Sigmoid colon (tissue), 6 donors: ENCODE measurements at regions not wholly inside any gene's neighbourhood (a gene's known extent, or its start where the extent isn't known, plus 50 kb on each side); places are given as distances from the start of the nearest gene placed in this dataset.

Source experiments
- DNase-seq: peaks from one replicate; pipeline ENCODE4 v3.0.0-alpha.2; 2019
- H3K27ac ChIP-seq, 4 donors: fragments of 200-600 bp; sonication (generic); one replicate each; pipeline ENCODE4 v1.5.1; 2016 to 2019; ENCODE audit warnings: mild to moderate bottlenecking in 1 of 4
- H3K27me3 ChIP-seq, 3 donors: fragments of 200-600 bp; sonication (generic); one replicate each; pipeline ENCODE4 v1.5.1; 2019; ENCODE audit warnings: mild to moderate bottlenecking in 1 of 3
- H3K36me3 ChIP-seq, 4 donors: fragments of 200-600 bp; sonication (generic); one replicate each; pipeline ENCODE4 v1.5.1; 2016 to 2019
- H3K4me1 ChIP-seq, 4 donors: fragments of 200-600 bp; sonication (generic); one replicate each; pipeline ENCODE4 v1.5.1; 2017 to 2019
- H3K4me3 ChIP-seq, 4 donors: fragments of 200-600 bp; sonication (generic); one replicate each; pipeline ENCODE4 v1.5.1; 2017 to 2019; ENCODE audit warnings: mild to moderate bottlenecking in 2 of 4, moderate library complexity in 1 of 4
- H3K9me3 ChIP-seq, 4 donors: fragments of 200-600 bp in 3 of 4; sonication (generic) in 3 of 4; one replicate each; pipeline versions ENCODE4 v1.5.1 to v1.6.1; 2013 to 2019
- EP300 ChIP-seq, 4 donors: sonication (generic); formaldehyde crosslinking; IDR thresholded peaks; one replicate each; pipeline ENCODE4 v1.6.1; 2017; ENCODE audit warnings: antibody characterized with exemption in 4 of 4
- POLR2A ChIP-seq, 2 donors: fragments of 450-650 bp; IDR thresholded peaks; one replicate each; pipeline ENCODE4 v1.6.1; 2016; ENCODE audit warnings: antibody characterized with exemption in 2 of 2, mild to moderate bottlenecking in 2 of 2, moderate library complexity in 2 of 2
- POLR2AphosphoS5 ChIP-seq, 4 donors: sonication (generic); formaldehyde crosslinking; IDR thresholded peaks; one replicate each; pipeline ENCODE4 v1.6.1; 2017; ENCODE audit warnings: antibody characterized with exemption in 4 of 4
- WGBS, 2 donors: extraction: QIAGEN DNeasy Blood & Tissue Kit; methylation state at CpG; one replicate each; pipeline ENCODE4 v1.1.7; 2013; 5-methylcytosine and 5-hydroxymethylcytosine counted together
- intact Hi-C: fragments of 100-400 bp; cut with DNase I; formaldehyde crosslinking; loops from one replicate; pipeline ENCODE4 v1.15.1; 2023
- TF ChIP-seq, protein P1 (sequence below), 4 experiments: fragments of 450-650 bp in 3 of 4; fragments of 200-600 bp in 1 of 4; IDR thresholded peaks; one replicate each; pipeline ENCODE4 v1.5.1; 2016 to 2019; ENCODE audit warnings: antibody characterized with exemption in 4 of 4, mild to moderate bottlenecking in 3 of 4, moderate library complexity in 2 of 4
- donor health status: healthy with polysubstance abuse.
- donor health status: healthy.

DNA sequence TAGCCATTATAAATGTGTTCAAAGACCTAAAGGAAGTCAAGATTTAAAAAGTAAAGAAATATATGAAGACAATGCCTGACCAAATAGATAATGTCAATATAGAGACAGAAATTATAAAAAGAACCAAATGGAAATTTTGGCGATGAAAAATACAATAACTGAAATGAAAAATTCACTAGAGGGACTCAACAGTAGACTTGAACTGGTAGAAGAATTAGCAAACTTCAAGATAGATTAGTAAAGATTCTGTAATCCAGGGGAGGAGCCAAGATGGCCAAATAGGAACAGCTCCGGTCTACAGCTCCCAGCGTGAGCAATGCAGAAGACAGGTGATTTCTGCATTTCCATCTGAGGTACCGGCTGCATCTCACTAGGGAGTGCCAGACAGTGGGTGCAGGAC lies 433.2 kb downstream of the HINT1 start:
- TF ChIP-seq POLR2AphosphoS5 (IDR thresholded peaks at IDR 0.05) (no peak), POLR2A (IDR thresholded peaks at IDR 0.05) (no peak), EP300 (IDR thresholded peaks at IDR 0.05) (no peak)
- TF ChIP-seq, protein P1, sequence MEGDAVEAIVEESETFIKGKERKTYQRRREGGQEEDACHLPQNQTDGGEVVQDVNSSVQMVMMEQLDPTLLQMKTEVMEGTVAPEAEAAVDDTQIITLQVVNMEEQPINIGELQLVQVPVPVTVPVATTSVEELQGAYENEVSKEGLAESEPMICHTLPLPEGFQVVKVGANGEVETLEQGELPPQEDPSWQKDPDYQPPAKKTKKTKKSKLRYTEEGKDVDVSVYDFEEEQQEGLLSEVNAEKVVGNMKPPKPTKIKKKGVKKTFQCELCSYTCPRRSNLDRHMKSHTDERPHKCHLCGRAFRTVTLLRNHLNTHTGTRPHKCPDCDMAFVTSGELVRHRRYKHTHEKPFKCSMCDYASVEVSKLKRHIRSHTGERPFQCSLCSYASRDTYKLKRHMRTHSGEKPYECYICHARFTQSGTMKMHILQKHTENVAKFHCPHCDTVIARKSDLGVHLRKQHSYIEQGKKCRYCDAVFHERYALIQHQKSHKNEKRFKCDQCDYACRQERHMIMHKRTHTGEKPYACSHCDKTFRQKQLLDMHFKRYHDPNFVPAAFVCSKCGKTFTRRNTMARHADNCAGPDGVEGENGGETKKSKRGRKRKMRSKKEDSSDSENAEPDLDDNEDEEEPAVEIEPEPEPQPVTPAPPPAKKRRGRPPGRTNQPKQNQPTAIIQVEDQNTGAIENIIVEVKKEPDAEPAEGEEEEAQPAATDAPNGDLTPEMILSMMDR (IDR thresholded peaks at IDR 0.05): no peak
- Histone ChIP-seq H3K27me3 (no peaks in the 10 kb centered on the region), H3K27ac (no peak overlapping the region), H3K4me1 (no peaks in the 10 kb centered on the region), H3K36me3 (no peaks in the 10 kb centered on the region), H3K4me3 (no peak overlapping the region), H3K9me3 (peaks cover 0 to 5% (median 1%) of the 10 kb centered on the region in 4 donors)
- DNase-seq: no peak
- WGBS, 2 donors: 96% methylated on average over 4 of the region's 4 CpGs
- intact Hi-C loops: no loop called here

DNA sequence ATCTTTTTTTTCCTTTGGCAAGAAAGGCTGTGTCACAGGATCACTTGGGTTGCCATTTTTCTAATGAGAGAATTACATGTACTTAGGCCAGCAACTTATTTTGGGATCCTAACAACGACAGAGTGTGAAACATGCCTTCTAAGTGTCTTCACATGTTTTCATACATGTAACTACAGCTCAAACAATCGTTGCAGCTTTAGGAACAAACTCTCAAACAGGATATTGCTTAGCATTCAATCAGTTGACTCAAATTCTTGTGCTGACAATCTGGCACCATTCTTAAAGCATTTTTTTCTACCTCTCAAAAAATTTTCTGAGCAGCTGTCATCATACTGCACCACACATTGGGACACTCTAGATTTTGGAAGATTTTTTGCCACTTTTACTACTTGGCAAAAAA lies 435.5 kb downstream of the HINT1 start:
- Histone ChIP-seq H3K4me3 (no peak overlapping the region), H3K27ac (no peak overlapping the region), H3K27me3 (no peaks in the 10 kb centered on the region), H3K36me3 (no peaks in the 10 kb centered on the region), H3K9me3 (peaks cover 0 to 5% (median 1%) of the 10 kb centered on the region in 4 donors), H3K4me1 (no peaks in the 10 kb centered on the region)
- 55 to 57% methylated on average over 2 of the region's 2 CpGs for WGBS, 2 donors
- DNase-seq: no peak
- intact Hi-C loops: no loop called here
- TF ChIP-seq POLR2AphosphoS5 (IDR thresholded peaks at IDR 0.05) (no peak), EP300 (IDR thresholded peaks at IDR 0.05) (no peak), POLR2A (IDR thresholded peaks at IDR 0.05) (no peak)
- TF ChIP-seq, protein P1 (IDR thresholded peaks at IDR 0.05): no peak

DNA sequence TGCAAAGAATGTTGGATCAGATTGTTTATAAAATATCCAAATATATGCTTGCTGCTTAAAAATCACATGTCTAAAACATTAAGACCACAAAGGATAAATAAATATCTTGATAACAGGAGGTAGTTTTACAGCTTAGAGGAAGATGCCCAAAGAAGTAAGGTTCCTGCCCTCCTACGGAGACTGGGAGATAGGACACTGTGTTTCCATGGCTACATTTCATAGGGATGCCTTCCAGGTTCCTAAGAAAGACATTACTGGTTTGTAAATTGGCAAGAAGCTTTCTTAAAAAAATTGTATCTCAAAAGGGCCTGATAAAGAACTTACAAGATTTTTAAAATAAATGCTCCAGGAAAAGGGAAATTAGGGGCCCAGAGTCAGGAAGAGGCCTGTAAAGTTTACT lies 437.2 kb downstream of the HINT1 start:
- peaks cover 0 to 5% (median 1%) of the 10 kb centered on the region in 4 donors for H3K9me3 ChIP-seq
- 80 to 89% methylated on average over 1 of the region's 1 CpG for WGBS, 2 donors
- no peak overlapping the region for H3K27ac ChIP-seq
- no peak overlapping the region for H3K4me3 ChIP-seq
- no peaks in the 10 kb centered on the region for H3K4me1 ChIP-seq
- no peak for TF ChIP-seq EP300 (IDR thresholded peaks at IDR 0.05)
- TF ChIP-seq, protein P1 (IDR thresholded peaks at IDR 0.05): no peak
- intact Hi-C loops: no loop called here
- DNase-seq: no peak
- H3K27me3 ChIP-seq: no peaks in the 10 kb centered on the region
- H3K36me3 ChIP-seq: no peaks in the 10 kb centered on the region

DNA sequence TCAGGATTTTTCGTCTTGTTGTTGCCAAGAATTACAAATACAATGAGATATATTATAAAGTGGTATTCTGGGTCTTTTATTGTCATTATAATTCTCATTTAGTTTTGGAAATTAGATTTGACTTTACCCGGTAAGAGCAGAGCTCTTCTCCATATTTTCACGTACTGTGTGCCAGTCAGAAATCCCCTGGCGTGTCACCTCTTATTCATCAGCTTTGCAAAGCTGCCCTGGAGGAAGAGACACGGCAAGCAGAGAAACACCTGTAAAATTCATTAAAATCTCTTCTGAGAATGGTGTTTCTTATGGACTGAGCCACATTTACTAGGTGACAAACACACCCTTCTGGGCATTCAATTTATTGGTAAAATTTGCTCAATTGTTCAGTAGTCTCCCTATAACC lies 440.4 kb downstream of the HINT1 start:
- DNase-seq: no peak
- WGBS, 2 donors: 88 to 89% methylated on average over 5 of the region's 5 CpGs
- TF ChIP-seq POLR2A (IDR thresholded peaks at IDR 0.05): no peak
- no peak for TF ChIP-seq POLR2AphosphoS5 (IDR thresholded peaks at IDR 0.05)
- TF ChIP-seq EP300 (IDR thresholded peaks at IDR 0.05): no peak
- TF ChIP-seq, protein P1 (IDR thresholded peaks at IDR 0.05): no peak
- Histone ChIP-seq H3K4me3 (no peak overlapping the region), H3K27me3 (no peaks in the 10 kb centered on the region), H3K4me1 (no peaks in the 10 kb centered on the region), H3K36me3 (no peaks in the 10 kb centered on the region), H3K27ac (no peak overlapping the region), H3K9me3 (no peaks in the 10 kb centered on the region)
- intact Hi-C loops: no loop called here

DNA sequence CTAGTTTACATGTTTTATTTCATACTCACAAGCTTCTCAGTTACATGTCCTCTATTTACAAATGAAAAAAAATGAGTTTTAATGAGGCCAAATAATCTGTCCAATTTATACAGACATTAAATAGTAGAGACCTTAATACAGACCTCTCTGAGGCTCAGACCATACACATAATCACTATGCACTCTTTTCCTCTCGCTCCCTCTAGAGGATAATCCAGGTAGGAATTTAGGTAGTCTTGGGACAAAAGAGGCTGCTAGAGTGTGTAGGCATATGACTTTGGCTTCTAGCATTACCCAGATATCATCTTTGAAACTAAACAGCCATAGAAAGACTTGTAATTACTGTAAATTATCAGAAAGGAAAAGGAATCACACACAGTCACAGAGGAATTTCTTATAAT lies 444.7 kb downstream of the HINT1 start:
- no peaks in the 10 kb centered on the region for H3K9me3 ChIP-seq
- intact Hi-C loops: no loop called here
- 6 to 26% methylated on average over 1 of the region's 1 CpG for WGBS, 2 donors
- no peak for TF ChIP-seq POLR2A (IDR thresholded peaks at IDR 0.05)
- TF ChIP-seq POLR2AphosphoS5 (IDR thresholded peaks at IDR 0.05): no peak
- TF ChIP-seq, protein P1 (IDR thresholded peaks at IDR 0.05): peak in 1 of 4 experiments; percentile 13
- no peak for TF ChIP-seq EP300 (IDR thresholded peaks at IDR 0.05)
- H3K36me3 ChIP-seq: no peaks in the 10 kb centered on the region
- DNase-seq: no peak
- no peaks in the 10 kb centered on the region for H3K27me3 ChIP-seq
- no peak overlapping the region for H3K27ac ChIP-seq
- no peak overlapping the region for H3K4me3 ChIP-seq
- no peaks in the 10 kb centered on the region for H3K4me1 ChIP-seq
